PFSK-1 (cell line): ENCODE measurements at regions not wholly inside any gene's neighbourhood (a gene's known extent, or its start where the extent isn't known, plus 50 kb on each side); places are given as distances from the start of the nearest gene placed in this dataset.

Source experiments
- FOXP2 ChIP-seq: optimal IDR thresholded peaks from 2 replicates; pipeline ENCODE3; 2011; ENCODE audit warnings: borderline replicate concordance, control low read depth, inconsistent platforms; ENCODE audit not compliant: insufficient read depth; ENCODE audit errors: extremely low read length, extremely low read depth
- POLR2AphosphoS5 ChIP-seq: IDR thresholded peaks from 2 replicates; pipeline ENCODE4 v1.6.1; 2012; ENCODE audit warnings: low read depth, mild to moderate bottlenecking, control low read depth, low read length, moderate library complexity
- SIN3A ChIP-seq: IDR thresholded peaks from 2 replicates; pipeline ENCODE4 v1.6.1; 2012; ENCODE audit warnings: mild to moderate bottlenecking, low read length, moderate library complexity, borderline replicate concordance; ENCODE audit not compliant: insufficient read depth
- TAF1 ChIP-seq: IDR thresholded peaks from 2 replicates; pipeline ENCODE4 v1.6.1; 2012; ENCODE audit warnings: low read length, control low read depth, borderline replicate concordance; ENCODE audit not compliant: insufficient read depth
- TF ChIP-seq, protein P1 (sequence below), 2 experiments: IDR thresholded peaks; 2 replicates each; pipeline versions ENCODE4 v1.6.1 to v1.8.0; 2011 to 2012; ENCODE audit warnings: low read depth in 2 of 2, low read length in 2 of 2, control low read depth in 1 of 2, inconsistent platforms in 1 of 2, mild to moderate bottlenecking in 1 of 2, moderate library complexity in 1 of 2; ENCODE audit not compliant: insufficient read depth in 1 of 2

DNA sequence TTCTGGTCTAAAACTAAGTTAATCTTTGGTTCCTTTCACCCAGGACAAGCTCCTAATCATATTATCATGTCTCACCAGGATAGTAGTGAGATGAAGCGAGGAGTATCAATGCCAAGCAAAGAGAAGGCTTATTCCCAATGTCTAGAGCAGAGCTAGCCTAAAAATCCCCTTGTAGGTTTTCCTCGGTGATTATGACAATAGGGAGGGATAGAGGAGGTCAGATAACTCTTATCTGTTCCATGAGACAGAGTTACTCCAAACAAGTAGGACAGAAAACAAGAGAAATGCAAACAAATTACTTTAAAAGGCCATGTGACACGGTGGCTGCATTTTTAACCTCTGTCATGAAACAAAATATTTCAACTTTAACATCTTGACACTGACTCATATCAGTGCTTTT is 623.1 kb downstream of the ADCYAP1 start:
- TF ChIP-seq POLR2AphosphoS5 (no peak), FOXP2 (no peak), TAF1 (no peak), SIN3A (no peak)
- TF ChIP-seq, protein P1, sequence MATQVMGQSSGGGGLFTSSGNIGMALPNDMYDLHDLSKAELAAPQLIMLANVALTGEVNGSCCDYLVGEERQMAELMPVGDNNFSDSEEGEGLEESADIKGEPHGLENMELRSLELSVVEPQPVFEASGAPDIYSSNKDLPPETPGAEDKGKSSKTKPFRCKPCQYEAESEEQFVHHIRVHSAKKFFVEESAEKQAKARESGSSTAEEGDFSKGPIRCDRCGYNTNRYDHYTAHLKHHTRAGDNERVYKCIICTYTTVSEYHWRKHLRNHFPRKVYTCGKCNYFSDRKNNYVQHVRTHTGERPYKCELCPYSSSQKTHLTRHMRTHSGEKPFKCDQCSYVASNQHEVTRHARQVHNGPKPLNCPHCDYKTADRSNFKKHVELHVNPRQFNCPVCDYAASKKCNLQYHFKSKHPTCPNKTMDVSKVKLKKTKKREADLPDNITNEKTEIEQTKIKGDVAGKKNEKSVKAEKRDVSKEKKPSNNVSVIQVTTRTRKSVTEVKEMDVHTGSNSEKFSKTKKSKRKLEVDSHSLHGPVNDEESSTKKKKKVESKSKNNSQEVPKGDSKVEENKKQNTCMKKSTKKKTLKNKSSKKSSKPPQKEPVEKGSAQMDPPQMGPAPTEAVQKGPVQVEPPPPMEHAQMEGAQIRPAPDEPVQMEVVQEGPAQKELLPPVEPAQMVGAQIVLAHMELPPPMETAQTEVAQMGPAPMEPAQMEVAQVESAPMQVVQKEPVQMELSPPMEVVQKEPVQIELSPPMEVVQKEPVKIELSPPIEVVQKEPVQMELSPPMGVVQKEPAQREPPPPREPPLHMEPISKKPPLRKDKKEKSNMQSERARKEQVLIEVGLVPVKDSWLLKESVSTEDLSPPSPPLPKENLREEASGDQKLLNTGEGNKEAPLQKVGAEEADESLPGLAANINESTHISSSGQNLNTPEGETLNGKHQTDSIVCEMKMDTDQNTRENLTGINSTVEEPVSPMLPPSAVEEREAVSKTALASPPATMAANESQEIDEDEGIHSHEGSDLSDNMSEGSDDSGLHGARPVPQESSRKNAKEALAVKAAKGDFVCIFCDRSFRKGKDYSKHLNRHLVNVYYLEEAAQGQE (IDR thresholded peaks at IDR 0.05; ENCODE audit: insufficient read depth in 1 of 2, low read depth in 2 of 2, low read length in 2 of 2) = no peak

DNA sequence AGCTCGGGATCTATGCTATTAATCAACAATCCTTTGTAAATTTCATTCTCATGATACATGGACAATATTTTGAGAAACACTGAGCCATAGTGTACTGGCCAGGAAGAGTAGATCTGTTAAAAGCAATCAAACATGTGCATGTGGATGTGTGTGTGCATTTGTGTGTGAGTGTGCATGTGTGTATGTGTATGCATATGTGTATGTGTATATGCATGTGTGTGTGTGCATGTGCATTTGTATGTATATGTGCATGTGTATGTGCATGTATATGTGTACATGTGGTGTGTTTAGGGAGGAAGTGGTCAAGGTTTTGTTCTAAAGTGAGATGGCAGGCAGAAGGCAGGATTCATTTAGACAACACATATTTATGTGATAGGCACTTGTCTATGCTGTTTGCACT is 623.8 kb downstream of the ADCYAP1 start:
- TF ChIP-seq SIN3A (no peak), TAF1 (no peak), FOXP2 (no peak), POLR2AphosphoS5 (no peak)
- TF ChIP-seq, protein P1 (IDR thresholded peaks at IDR 0.05; ENCODE audit: insufficient read depth in 1 of 2, low read depth in 2 of 2, low read length in 2 of 2) = no peak

DNA sequence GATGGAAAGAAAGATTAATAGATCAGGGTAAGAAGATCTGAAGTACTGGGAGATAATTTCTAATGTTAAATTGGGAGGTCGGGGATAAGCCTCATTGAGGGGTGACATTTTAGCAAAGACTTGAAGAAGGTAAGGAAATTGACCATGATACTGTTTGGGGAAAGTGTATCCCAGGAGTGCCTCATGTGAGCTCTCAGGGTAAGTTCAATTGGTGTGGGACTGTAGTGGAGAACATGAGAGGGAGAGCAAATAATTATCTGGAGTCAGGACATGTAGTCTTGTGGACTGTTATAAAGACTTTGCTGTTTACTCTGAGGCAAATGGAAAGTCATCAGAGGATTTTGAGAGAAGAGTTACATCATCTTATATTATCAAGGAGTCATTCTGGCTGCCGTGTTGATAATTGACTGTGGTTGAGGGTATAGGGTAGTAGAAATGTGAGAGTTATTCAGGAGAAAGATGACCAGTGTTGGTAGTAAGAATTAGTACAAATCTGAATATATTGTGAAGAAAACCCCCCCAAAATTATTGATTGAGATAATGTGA is 624.4 kb downstream of the ADCYAP1 start:
- no peak for TF ChIP-seq FOXP2
- no peak for TF ChIP-seq TAF1
- no peak for TF ChIP-seq SIN3A
- TF ChIP-seq, protein P1 (IDR thresholded peaks at IDR 0.05; ENCODE audit: insufficient read depth in 1 of 2, low read depth in 2 of 2, low read length in 2 of 2) = no peak
- TF ChIP-seq POLR2AphosphoS5 = no peak

DNA sequence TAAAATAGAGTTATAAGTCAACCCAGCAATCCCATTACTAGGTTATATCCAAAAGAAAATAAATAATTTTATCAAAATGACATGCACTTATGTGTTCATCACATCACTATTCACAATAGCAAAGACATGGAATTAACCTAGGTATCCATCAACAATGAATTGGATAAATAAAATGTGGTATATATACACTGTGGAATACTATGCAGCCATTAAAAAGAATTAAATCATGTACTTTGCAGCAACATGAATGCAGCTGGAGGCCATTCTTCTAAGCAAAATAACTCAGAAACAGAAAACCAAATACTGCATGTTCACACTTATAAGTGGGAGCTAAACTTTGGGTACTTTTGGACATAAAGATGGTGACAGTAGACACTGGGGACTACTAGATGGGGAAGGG is 626.0 kb downstream of the ADCYAP1 start:
- no peak for TF ChIP-seq FOXP2
- no peak for TF ChIP-seq SIN3A
- no peak for TF ChIP-seq POLR2AphosphoS5
- TF ChIP-seq TAF1 = no peak
- TF ChIP-seq, protein P1 (IDR thresholded peaks at IDR 0.05; ENCODE audit: insufficient read depth in 1 of 2, low read depth in 2 of 2, low read length in 2 of 2) = no peak

DNA sequence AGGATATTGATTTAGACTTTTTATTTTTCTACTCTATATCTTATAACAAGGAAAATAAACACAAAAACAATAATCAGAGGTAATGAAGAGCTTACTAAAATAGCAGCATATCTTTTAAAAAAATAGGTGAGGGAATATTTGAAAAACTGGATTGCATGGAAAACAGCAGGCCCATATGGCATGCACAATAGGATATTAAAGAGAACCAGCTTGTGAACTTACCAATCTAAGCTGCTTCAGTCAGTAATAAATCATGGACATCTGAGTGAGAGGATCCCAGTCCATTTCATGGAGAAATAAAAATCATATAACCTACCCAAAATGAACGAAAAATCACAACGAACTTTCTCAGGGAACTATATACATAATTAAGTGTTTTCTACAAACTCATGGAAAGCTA is 634.6 kb downstream of the ADCYAP1 start:
- TF ChIP-seq POLR2AphosphoS5 (no peak), SIN3A (no peak), TAF1 (no peak), FOXP2 (no peak)
